CD4-positive, alpha-beta memory T cell (primary cell): ENCODE measurements at regions not wholly inside any gene's neighbourhood (a gene's known extent, or its start where the extent isn't known, plus 50 kb on each side); places are given as distances from the start of the nearest gene placed in this dataset.
"Not testable (repeated sequence)": the region's sequence is repeated elsewhere in the genome, so short reads cannot be mapped to it uniquely, and the experiment has no call there.

Experiments
- CTCF ChIA-PET: fragments of 350-600 bp; sonication (Branson Sonifier 250); formaldehyde crosslinking; loops from one replicate; lab custom pipeline; 2021; ENCODE audit warnings: inconsistent platforms; ENCODE audit not compliant: partially characterized antibody; lab: Charles Lee
- POLR2A ChIA-PET: fragments of 350-600 bp; sonication (Branson Sonifier 250); formaldehyde crosslinking; loops from one replicate; lab custom pipeline; 2021; ENCODE audit not compliant: partially characterized antibody; lab: Charles Lee
- DNase-seq, 5 donors: peaks; one replicate each; pipeline versions ENCODE4 v3.0.0 to v3.0.0-alpha.2; 2020 to 2022; ENCODE audit warnings: mixed read lengths in 1 of 5
- H3K27ac ChIP-seq: one replicate; pipeline ENCODE4 v1.7.0; 2013; ENCODE audit warnings: low read depth, low read length
- H3K27me3 ChIP-seq: 2 replicates; pipeline ENCODE4 v1.7.0; 2013; ENCODE audit warnings: mild to moderate bottlenecking, low read length, moderate library complexity; ENCODE audit not compliant: insufficient read depth
- H3K36me3 ChIP-seq: 2 replicates; pipeline ENCODE4 v1.7.0; 2013; ENCODE audit warnings: mild to moderate bottlenecking, low read length, moderate library complexity; ENCODE audit not compliant: insufficient read depth
- H3K4me1 ChIP-seq: 2 replicates; pipeline ENCODE4 v1.7.0; 2013; ENCODE audit warnings: mild to moderate bottlenecking, low read length, moderate library complexity; ENCODE audit not compliant: insufficient read depth
- H3K4me3 ChIP-seq, 2 donors: one replicate each; pipeline ENCODE4 v1.7.0; 2013; ENCODE audit warnings: low read length in 2 of 2, mild to moderate bottlenecking in 1 of 2
- H3K9me3 ChIP-seq, 2 donors: one replicate each; pipeline ENCODE4 v1.7.0; 2013; ENCODE audit warnings: low read length in 2 of 2, control low read depth in 1 of 2; ENCODE audit not compliant: control insufficient read depth in 1 of 2
- H3K27ac Mint-ChIP-seq, 7 donors: one replicate each; pipeline ENCODE4 v1.8.0; 2020 to 2021; ENCODE audit warnings: mixed read lengths in 7 of 7, mild to moderate bottlenecking in 6 of 7, inconsistent platforms in 3 of 7, moderate library complexity in 3 of 7
- H3K27me3 Mint-ChIP-seq, 2 donors: one replicate each; pipeline ENCODE4 v1.8.0; 2020 to 2021; ENCODE audit warnings: mixed read lengths in 2 of 2
- H3K36me3 Mint-ChIP-seq, 2 donors: one replicate each; pipeline ENCODE4 v1.8.0; 2020 to 2021; ENCODE audit warnings: mixed read lengths in 2 of 2, inconsistent platforms in 1 of 2, mild to moderate bottlenecking in 1 of 2
- H3K4me1 Mint-ChIP-seq, 4 donors: one replicate each; pipeline ENCODE4 v1.8.0; 2020 to 2021; ENCODE audit warnings: mixed read lengths in 4 of 4, mild to moderate bottlenecking in 1 of 4
- H3K4me3 Mint-ChIP-seq, 8 donors: one replicate each; pipeline ENCODE4 v1.8.0; 2020 to 2021; ENCODE audit warnings: mixed read lengths in 8 of 8, mild to moderate bottlenecking in 7 of 8, moderate library complexity in 6 of 8, inconsistent platforms in 3 of 8
- H3K9me3 Mint-ChIP-seq, 8 donors: one replicate each; pipeline ENCODE4 v1.8.0; 2020 to 2021; ENCODE audit warnings: mixed read lengths in 8 of 8, mild to moderate bottlenecking in 5 of 8, inconsistent platforms in 3 of 8, moderate library complexity in 1 of 8
- intact Hi-C: fragments of 100-400 bp; cut with micrococcal nuclease; formaldehyde crosslinking; loops from one replicate; pipeline ENCODE4 v1.15.1; 2023

DNA sequence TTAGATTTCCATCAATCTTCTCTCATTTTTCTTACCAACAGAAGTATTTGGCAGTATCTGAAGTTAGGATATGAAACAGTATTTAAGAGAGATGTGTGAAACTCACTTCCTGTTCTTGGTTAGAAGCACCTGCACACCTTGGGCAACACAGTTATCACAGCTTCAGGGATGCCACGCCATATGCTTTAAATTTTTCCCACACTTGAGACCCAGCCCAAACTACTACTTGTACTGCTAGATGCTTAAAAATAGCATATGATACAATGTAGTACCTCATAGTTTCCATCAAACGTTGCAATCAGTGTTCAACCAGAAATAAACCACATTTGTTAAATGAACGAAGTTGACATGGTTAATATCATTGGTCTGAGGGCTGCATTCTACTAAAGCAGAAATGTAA is 725.1 kb upstream of the FRG1 start:
- no peaks in the 10 kb centered on the region for H3K36me3 Mint-ChIP-seq
- H3K27me3 Mint-ChIP-seq = no peaks in the 10 kb centered on the region
- Histone ChIP-seq H3K36me3 (no peaks in the 10 kb centered on the region), H3K4me3 (no peak overlapping the region), H3K9me3 (no peaks in the 10 kb centered on the region), H3K4me1 (no peaks in the 10 kb centered on the region), H3K27ac (no peak overlapping the region), H3K27me3 (no peaks in the 10 kb centered on the region)
- DNase-seq = no peak
- H3K27ac Mint-ChIP-seq = no peak overlapping the region
- H3K4me3 Mint-ChIP-seq = no peak overlapping the region
- CTCF ChIA-PET = no interaction called here
- peaks cover 0 to 12% (median 2%) of the 10 kb centered on the region in 8 donors for H3K9me3 Mint-ChIP-seq
- intact Hi-C loops = no loop called here
- POLR2A ChIA-PET = no interaction called here
- H3K4me1 Mint-ChIP-seq = no peaks in the 10 kb centered on the region

DNA sequence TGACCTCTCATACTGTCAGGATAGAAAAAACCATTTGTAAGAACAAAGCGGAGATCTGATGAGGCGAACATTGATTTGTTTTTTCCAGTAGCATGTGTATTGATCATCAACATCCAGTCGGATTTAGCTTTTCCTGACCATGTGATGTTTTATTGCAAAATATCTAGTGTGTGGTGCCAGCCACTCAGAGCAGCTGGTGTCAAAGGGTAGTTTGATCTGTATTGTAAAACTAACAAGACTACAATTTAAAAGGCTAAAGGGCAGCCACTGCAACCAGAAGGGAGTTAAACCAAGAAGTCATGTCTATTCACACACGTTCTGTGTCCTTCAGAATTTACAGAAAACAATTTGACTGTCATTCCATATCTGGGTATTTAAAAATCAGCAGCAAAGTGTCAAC is 719.0 kb upstream of the FRG1 start:
- Histone ChIP-seq H3K27me3 (no peaks in the 10 kb centered on the region), H3K9me3 (no peaks in the 10 kb centered on the region), H3K4me3 (no peak overlapping the region), H3K4me1 (no peaks in the 10 kb centered on the region), H3K27ac (no peak overlapping the region), H3K36me3 (no peaks in the 10 kb centered on the region)
- Mint-ChIP-seq H3K27me3 (no peaks in the 10 kb centered on the region), H3K27ac (no peak overlapping the region), H3K36me3 (no peaks in the 10 kb centered on the region), H3K4me1 (no peaks in the 10 kb centered on the region), H3K9me3 (peaks cover 0 to 3% (median 0%) of the 10 kb centered on the region in 8 donors), H3K4me3 (no peak overlapping the region)
- ChIA-PET POLR2A (no interaction called here), CTCF (no interaction called here)
- no peak for DNase-seq
- intact Hi-C loops = no loop called here

DNA sequence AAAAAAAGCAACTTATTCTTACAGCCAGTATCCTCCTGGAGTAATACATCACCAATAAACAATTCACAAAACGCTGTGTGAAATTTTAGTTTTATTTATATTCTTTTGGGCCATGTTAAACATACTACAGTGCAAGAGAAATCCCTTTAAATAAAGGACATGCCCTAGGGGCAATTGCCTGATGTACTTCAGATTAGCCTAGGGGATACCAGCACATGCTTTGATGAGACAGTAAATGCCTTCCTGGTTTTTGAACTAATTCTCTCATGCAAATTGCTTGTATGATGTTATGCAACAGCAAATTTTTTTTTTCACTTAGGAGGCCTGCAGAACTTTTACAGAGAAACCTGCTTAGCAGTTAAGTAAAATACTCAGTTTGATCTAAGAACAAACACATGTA is 711.9 kb upstream of the FRG1 start:
- Histone ChIP-seq H3K27me3 (no peaks in the 10 kb centered on the region), H3K36me3 (no peaks in the 10 kb centered on the region), H3K4me1 (no peaks in the 10 kb centered on the region), H3K27ac (no peak overlapping the region), H3K9me3 (no peaks in the 10 kb centered on the region), H3K4me3 (no peak overlapping the region)
- Mint-ChIP-seq H3K9me3 (peaks cover 0 to 6% (median 1%) of the 10 kb centered on the region in 8 donors), H3K27me3 (no peaks in the 10 kb centered on the region), H3K4me1 (no peaks in the 10 kb centered on the region), H3K36me3 (no peaks in the 10 kb centered on the region), H3K4me3 (no peak overlapping the region), H3K27ac (no peak overlapping the region)
- DNase-seq = no peak
- POLR2A ChIA-PET = no interaction called here
- intact Hi-C loops = no loop called here
- CTCF ChIA-PET = no interaction called here

DNA sequence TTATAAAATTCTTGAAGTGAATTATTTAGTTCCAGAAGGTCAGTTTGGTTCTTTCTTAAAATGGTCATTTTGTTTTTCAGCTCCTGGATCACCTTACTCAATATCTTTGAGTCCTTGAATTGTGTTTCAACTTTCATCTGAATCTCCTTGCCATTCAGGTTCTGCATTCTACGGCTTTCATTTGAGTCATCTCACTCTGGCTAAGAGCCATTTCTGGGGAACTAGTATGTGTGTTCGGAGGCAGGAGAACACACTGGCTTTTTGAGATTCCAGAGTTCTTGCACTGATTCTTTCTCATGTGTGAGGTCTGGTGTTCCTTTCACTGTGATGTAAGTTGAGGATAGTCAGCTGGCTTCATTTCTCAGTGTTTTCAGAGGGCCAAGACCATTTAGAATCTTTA is 708.4 kb upstream of the FRG1 start:
- DNase-seq = no peak
- Mint-ChIP-seq H3K27me3 (no peaks in the 10 kb centered on the region), H3K36me3 (no peaks in the 10 kb centered on the region), H3K4me3 (no peak overlapping the region), H3K4me1 (no peaks in the 10 kb centered on the region), H3K9me3 (peaks cover 0 to 10% (median 4%) of the 10 kb centered on the region in 8 donors), H3K27ac (no peak overlapping the region)
- Histone ChIP-seq H3K9me3 (no peaks in the 10 kb centered on the region), H3K27me3 (no peaks in the 10 kb centered on the region), H3K4me1 (no peaks in the 10 kb centered on the region), H3K27ac (no peak overlapping the region), H3K36me3 (no peaks in the 10 kb centered on the region), H3K4me3 (no peak overlapping the region)
- intact Hi-C loops = no loop called here
- ChIA-PET CTCF (no interaction called here), POLR2A (no interaction called here)

DNA sequence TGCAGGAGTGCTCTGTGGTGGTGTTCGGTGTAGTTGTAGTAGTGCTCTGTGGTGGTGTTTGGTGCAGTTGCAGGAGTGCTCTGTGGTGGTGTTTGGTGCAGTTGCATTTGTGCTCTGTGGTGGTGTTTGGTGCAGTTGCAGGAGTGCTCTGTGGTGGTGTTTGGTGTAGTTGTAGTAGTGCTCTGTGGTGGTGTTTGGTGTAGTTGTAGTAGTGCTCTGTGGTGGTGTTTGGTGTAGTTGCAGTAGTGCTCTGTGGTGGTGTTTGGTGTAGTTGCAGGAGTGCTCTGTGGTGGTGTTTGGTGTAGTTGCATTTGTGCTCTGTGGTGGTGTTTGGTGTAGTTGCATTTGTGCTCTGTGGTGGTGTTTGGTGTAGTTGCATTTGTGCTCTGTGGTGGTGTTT is 706.9 kb upstream of the FRG1 start:
- H3K9me3 ChIP-seq, CTCF ChIA-PET, POLR2A ChIA-PET, H3K27ac ChIP-seq, H3K27ac Mint-ChIP-seq, H3K36me3 ChIP-seq, H3K27me3 ChIP-seq, H3K4me1 Mint-ChIP-seq, H3K4me3 Mint-ChIP-seq, H3K27me3 Mint-ChIP-seq, intact Hi-C loops, H3K4me3 ChIP-seq, H3K4me1 ChIP-seq, H3K36me3 Mint-ChIP-seq, DNase-seq: not testable (repeated sequence)
- H3K9me3 Mint-ChIP-seq = peaks cover 0 to 10% (median 5%) of the 10 kb centered on the region in 8 donors

DNA sequence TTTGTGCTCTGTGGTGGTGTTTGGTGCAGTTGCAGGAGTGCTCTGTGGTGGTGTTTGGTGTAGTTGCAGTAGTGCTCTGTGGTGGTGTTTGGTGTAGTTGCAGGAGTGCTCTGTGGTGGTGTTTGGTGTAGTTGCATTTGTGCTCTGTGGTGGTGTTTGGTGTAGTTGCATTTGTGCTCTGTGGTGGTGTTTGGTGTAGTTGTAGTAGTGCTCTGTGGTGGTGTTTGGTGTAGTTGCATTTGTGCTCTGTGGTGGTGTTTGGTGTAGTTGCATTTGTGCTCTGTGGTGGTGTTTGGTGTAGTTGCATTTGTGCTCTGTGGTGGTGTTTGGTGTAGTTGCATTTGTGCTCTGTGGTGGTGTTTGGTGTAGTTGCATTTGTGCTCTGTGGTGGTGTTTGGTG is 705.7 kb upstream of the FRG1 start:
- H3K9me3 ChIP-seq, CTCF ChIA-PET, H3K36me3 Mint-ChIP-seq, POLR2A ChIA-PET, intact Hi-C loops, DNase-seq, H3K27me3 ChIP-seq, H3K4me3 ChIP-seq, H3K36me3 ChIP-seq, H3K27ac ChIP-seq, H3K4me3 Mint-ChIP-seq, H3K27ac Mint-ChIP-seq, H3K27me3 Mint-ChIP-seq, H3K4me1 ChIP-seq, H3K4me1 Mint-ChIP-seq: not testable (repeated sequence)
- H3K9me3 Mint-ChIP-seq = peaks cover 0 to 10% (median 5%) of the 10 kb centered on the region in 8 donors

GRCh38 chr4:189235599-189235998 is 705.1 kb upstream of the FRG1 start:
- no peak overlapping the region for H3K4me3 Mint-ChIP-seq
- no peaks in the 10 kb centered on the region for H3K27me3 Mint-ChIP-seq
- Histone ChIP-seq H3K27ac (no peak overlapping the region), H3K4me3 (no peak overlapping the region), H3K36me3 (no peaks in the 10 kb centered on the region), H3K9me3 (no peaks in the 10 kb centered on the region), H3K4me1 (no peaks in the 10 kb centered on the region), H3K27me3 (no peaks in the 10 kb centered on the region)
- H3K4me1 Mint-ChIP-seq = no peaks in the 10 kb centered on the region
- H3K36me3 Mint-ChIP-seq = no peaks in the 10 kb centered on the region
- intact Hi-C loops = no loop called here
- POLR2A ChIA-PET = no interaction called here
- CTCF ChIA-PET = no interaction called here
- peaks cover 0 to 10% (median 5%) of the 10 kb centered on the region in 8 donors for H3K9me3 Mint-ChIP-seq
- no peak for DNase-seq
- no peak overlapping the region for H3K27ac Mint-ChIP-seq

- H3K36me3 ChIP-seq, H3K27ac Mint-ChIP-seq, H3K4me3 Mint-ChIP-seq, POLR2A ChIA-PET, DNase-seq, H3K4me1 ChIP-seq, intact Hi-C loops, H3K27ac ChIP-seq, H3K9me3 ChIP-seq, CTCF ChIA-PET, H3K4me3 ChIP-seq, H3K36me3 Mint-ChIP-seq, H3K27me3 ChIP-seq, H3K4me1 Mint-ChIP-seq, H3K27me3 Mint-ChIP-seq: not testable (repeated sequence)
- H3K9me3 Mint-ChIP-seq = peaks cover 0 to 10% (median 5%) of the 10 kb centered on the region in 8 donors
Measured at GRCh38 chr4:189236321-189236720, 704.4 kb upstream of the FRG1 start.
